GM23338 (cell line): ENCODE measurements at regions not wholly inside any gene's neighbourhood (a gene's known extent, or its start where the extent isn't known, plus 50 kb on each side); places are given as distances from the start of the nearest gene placed in this dataset.

Experiments used
- ATAC-seq: fragments of 200-7000 bp; cut with Tn5 transposase; 3 replicates; pipeline ENCODE4 v1.9.1; 2020
- DNase-seq: peaks from one replicate; pipeline ENCODE4 v3.0.0-alpha.2; 2015; ENCODE audit warnings: low spot score
- H2AFZ ChIP-seq: fragments of 200-600 bp; sonication (generic); 2 replicates; pipeline ENCODE4 v1.8.0; 2016; ENCODE audit warnings: antibody characterized with exemption, mild to moderate bottlenecking, moderate library complexity
- H3F3A ChIP-seq: fragments of 200-600 bp; sonication (generic); replicated peaks from 2 replicates; pipeline ENCODE4 v1.8.0; 2017; ENCODE audit warnings: antibody characterized with exemption, mixed run types, low read depth
- H3K27ac ChIP-seq: fragments of 200-600 bp; sonication (generic); 2 replicates; pipeline ENCODE4 v1.6.1; 2016; ENCODE audit warnings: low read depth
- H3K27me3 ChIP-seq: fragments of 200-600 bp; sonication (generic); 2 replicates; pipeline ENCODE4 v1.8.0; 2016; ENCODE audit warnings: mild to moderate bottlenecking, mixed run types, moderate library complexity; ENCODE audit not compliant: insufficient read depth
- H3K36me3 ChIP-seq: fragments of 200-600 bp; sonication (generic); 2 replicates; pipeline ENCODE4 v1.8.0; 2016; ENCODE audit warnings: mild to moderate bottlenecking; ENCODE audit not compliant: insufficient read depth
- H3K4me1 ChIP-seq: fragments of 200-600 bp; sonication (generic); 2 replicates; pipeline ENCODE4 v1.8.0; 2016; ENCODE audit warnings: mild to moderate bottlenecking, moderate library complexity; ENCODE audit not compliant: insufficient read depth
- H3K4me2 ChIP-seq: fragments of 200-600 bp; sonication (generic); 2 replicates; pipeline ENCODE4 v1.7.1; 2017; ENCODE audit warnings: mixed run types
- H3K4me3 ChIP-seq: fragments of 200-600 bp; sonication (generic); 2 replicates; pipeline ENCODE4 v1.6.1; 2016; ENCODE audit warnings: mixed run types
- H3K79me2 ChIP-seq: fragments of 200-600 bp; sonication (generic); replicated peaks from 2 replicates; pipeline ENCODE4 v1.8.0; 2017; ENCODE audit warnings: mild to moderate bottlenecking; ENCODE audit not compliant: insufficient read depth
- H3K9me2 ChIP-seq: fragments of 200-600 bp; sonication (generic); 2 replicates; pipeline ENCODE4 v1.8.0; 2017; ENCODE audit not compliant: insufficient read depth
- H4K20me1 ChIP-seq: fragments of 200-600 bp; sonication (generic); replicated peaks from 2 replicates; pipeline ENCODE4 v1.8.0; 2017; ENCODE audit warnings: mild to moderate bottlenecking; ENCODE audit not compliant: insufficient read depth
- H3K27ac Mint-ChIP-seq: 2 replicates; pipeline ENCODE4 v1.8.0; 2020; ENCODE audit warnings: inconsistent platforms, mild to moderate bottlenecking, moderate library complexity, mixed read lengths
- H3K27me3 Mint-ChIP-seq: 3 replicates; pipeline ENCODE4 v1.8.0; 2022; ENCODE audit warnings: low read depth, mild to moderate bottlenecking, moderate library complexity, mixed read lengths, inconsistent platforms; ENCODE audit not compliant: insufficient read depth, poor library complexity
- H3K36me3 Mint-ChIP-seq: 3 replicates; pipeline ENCODE4 v1.8.0; 2021; ENCODE audit warnings: low read depth, mild to moderate bottlenecking, inconsistent platforms, moderate library complexity, mixed read lengths
- H3K4me1 Mint-ChIP-seq: 3 replicates; pipeline ENCODE4 v1.8.0; 2020; ENCODE audit warnings: mild to moderate bottlenecking, inconsistent platforms, mixed read lengths
- H3K4me3 Mint-ChIP-seq: 3 replicates; pipeline ENCODE4 v1.8.0; 2021; ENCODE audit warnings: moderate library complexity, mild to moderate bottlenecking, inconsistent platforms, mixed read lengths
- H3K9me3 Mint-ChIP-seq: 3 replicates; pipeline ENCODE4 v1.8.0; 2020; ENCODE audit warnings: moderate library complexity, mild to moderate bottlenecking, inconsistent platforms, mixed read lengths
- CREB1 ChIP-seq: fragments of 250-450 bp; sonication (Bioruptor Pico); IDR thresholded peaks from 2 replicates; pipeline ENCODE4 v1.5.0; 2020; ENCODE audit warnings: low read depth, mild to moderate bottlenecking, moderate library complexity
- EZH2 ChIP-seq: fragments of 200-600 bp; sonication (generic); IDR thresholded peaks from one replicate; pipeline ENCODE4 v1.8.0; 2017; ENCODE audit warnings: antibody characterized with exemption, mild to moderate bottlenecking, low read depth; ENCODE audit not compliant: unreplicated experiment
- JUNB ChIP-seq: IDR thresholded peaks from one replicate; pipeline ENCODE4 v1.6.1; 2016; ENCODE audit warnings: antibody characterized with exemption; ENCODE audit not compliant: unreplicated experiment
- NANOG ChIP-seq: IDR thresholded peaks from 2 replicates; pipeline ENCODE4 v1.6.1; 2016; ENCODE audit warnings: antibody characterized with exemption, borderline replicate concordance
- STAT1 ChIP-seq: IDR thresholded peaks from one replicate; pipeline ENCODE4 v1.6.1; 2016; ENCODE audit warnings: antibody characterized with exemption; ENCODE audit not compliant: unreplicated experiment
- ZNF114 ChIP-seq: fragments of 250-450 bp; sonication (Bioruptor Pico); IDR thresholded peaks from 2 replicates; pipeline ENCODE4 v1.5.0; 2020; ENCODE audit warnings: mild to moderate bottlenecking, moderate library complexity
- ZNF331 ChIP-seq: fragments of 250-450 bp; sonication (Bioruptor Pico); IDR thresholded peaks from 2 replicates; pipeline ENCODE4 v1.5.0; 2020; ENCODE audit warnings: low read depth, mild to moderate bottlenecking, moderate library complexity
- TF ChIP-seq, protein P1 (sequence below), 2 experiments: fragments of 200-600 bp in 1 of 2; sonication (generic) in 1 of 2; conservative IDR thresholded peaks; 2 replicates each; pipeline versions ENCODE4 v1.5.1 to v1.6.1; 2016 to 2017; ENCODE audit warnings: antibody characterized with exemption in 2 of 2, low read depth in 2 of 2, mild to moderate bottlenecking in 2 of 2, moderate library complexity in 1 of 2
- TF ChIP-seq, protein P2 (sequence below): IDR thresholded peaks from 2 replicates; pipeline ENCODE4 v1.6.1; 2016; ENCODE audit warnings: antibody characterized with exemption
- TF ChIP-seq, protein P3 (sequence below): fragments of 250-450 bp; sonication (Bioruptor Pico); IDR thresholded peaks from 2 replicates; pipeline ENCODE4 v1.5.0; 2020; ENCODE audit warnings: mild to moderate bottlenecking, moderate library complexity

DNA sequence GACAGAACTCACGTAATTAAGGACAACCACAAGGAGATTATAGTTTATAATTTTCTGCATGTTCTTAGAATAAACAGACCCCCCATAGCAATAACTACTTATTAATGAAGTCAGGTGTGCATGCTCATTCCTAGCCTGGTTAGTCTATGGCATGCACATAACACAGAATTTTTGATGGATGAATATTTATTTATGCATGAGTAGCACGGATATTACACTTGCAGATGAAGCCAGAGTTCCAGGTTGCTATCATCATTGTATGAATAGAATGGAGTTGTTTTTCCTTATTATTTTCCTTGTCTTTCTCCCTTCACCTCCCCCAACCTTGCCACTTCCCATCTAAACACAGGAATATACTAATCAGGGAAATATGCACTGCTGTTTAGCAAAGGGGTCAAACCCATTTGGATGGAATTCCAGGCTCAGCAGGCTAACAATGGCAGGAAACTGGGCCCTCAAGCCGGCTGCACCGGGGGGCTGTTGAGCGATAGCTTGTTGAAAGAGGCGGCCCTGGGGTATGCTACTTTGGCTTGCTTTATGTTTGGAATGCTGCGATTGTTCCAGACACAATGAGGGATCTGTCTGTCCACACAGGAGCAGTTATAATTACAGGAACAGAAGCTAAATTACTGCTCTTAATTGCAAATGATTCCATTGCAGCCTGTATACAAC is 112.6 kb downstream of the TMEM170B start (continued):
- no peak for TF ChIP-seq ZNF114 (CRISPR knock-in tag)
- TF ChIP-seq NANOG, result peak; percentile 98

DNA sequence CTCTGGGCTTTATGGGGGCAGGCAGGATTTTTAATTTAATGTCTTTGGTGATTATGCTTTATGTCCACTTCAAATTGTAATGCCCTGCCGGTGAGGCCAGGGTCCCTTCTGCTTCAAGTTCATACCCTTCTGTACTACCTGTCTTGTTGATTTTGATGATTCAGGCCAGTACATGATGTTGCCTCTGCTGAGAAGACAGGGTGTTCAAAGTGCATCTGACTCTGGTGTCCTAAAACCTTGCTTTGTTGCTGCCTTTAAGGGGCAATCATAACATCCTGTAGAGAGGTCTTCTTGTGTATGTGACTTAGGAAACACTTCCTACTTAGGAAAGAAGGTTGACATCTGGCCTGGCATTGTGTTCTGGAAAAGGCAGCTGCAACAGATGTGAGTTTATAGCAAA is 113.2 kb downstream of the TMEM170B start:
- Histone ChIP-seq H3K4me2 (peak overlapping the region; percentile 33; the same call in 1 of the 2 replicates), H3K36me3 (peaks cover 7% of the 10 kb centered on the region; the same call in 1 of the 2 replicates), H3K27me3 (no peaks in the 10 kb centered on the region), H3K4me3 (no peak overlapping the region), H3K79me2 (no peaks in the 10 kb centered on the region), H2AFZ (no peak overlapping the region), H3K4me1 (peaks cover 30% of the 10 kb centered on the region), H4K20me1 (no peaks in the 10 kb centered on the region), H3K9me2 (0 out of 2 replicates have a peak, but pooled peaks cover under 1% of the 10 kb centered on the region), H3K27ac (peak overlapping the region; percentile 95), H3F3A (no peaks in the 10 kb centered on the region)
- TF ChIP-seq EZH2, result no peak
- TF ChIP-seq, protein P1, sequence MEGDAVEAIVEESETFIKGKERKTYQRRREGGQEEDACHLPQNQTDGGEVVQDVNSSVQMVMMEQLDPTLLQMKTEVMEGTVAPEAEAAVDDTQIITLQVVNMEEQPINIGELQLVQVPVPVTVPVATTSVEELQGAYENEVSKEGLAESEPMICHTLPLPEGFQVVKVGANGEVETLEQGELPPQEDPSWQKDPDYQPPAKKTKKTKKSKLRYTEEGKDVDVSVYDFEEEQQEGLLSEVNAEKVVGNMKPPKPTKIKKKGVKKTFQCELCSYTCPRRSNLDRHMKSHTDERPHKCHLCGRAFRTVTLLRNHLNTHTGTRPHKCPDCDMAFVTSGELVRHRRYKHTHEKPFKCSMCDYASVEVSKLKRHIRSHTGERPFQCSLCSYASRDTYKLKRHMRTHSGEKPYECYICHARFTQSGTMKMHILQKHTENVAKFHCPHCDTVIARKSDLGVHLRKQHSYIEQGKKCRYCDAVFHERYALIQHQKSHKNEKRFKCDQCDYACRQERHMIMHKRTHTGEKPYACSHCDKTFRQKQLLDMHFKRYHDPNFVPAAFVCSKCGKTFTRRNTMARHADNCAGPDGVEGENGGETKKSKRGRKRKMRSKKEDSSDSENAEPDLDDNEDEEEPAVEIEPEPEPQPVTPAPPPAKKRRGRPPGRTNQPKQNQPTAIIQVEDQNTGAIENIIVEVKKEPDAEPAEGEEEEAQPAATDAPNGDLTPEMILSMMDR (conservative IDR thresholded peaks at IDR 0.05; ENCODE audit: low read depth in 2 of 2), result no peak
- TF ChIP-seq CREB1, result no peak
- TF ChIP-seq ZNF114 (CRISPR knock-in tag), result no peak
- no peak for TF ChIP-seq JUNB
- no peak for TF ChIP-seq ZNF331 (CRISPR knock-in tag)
- Mint-ChIP-seq H3K27me3 (peaks cover 17% of the 10 kb centered on the region), H3K4me3 (no peak overlapping the region), H3K4me1 (peaks cover 60% of the 10 kb centered on the region), H3K9me3 (peaks cover 29% of the 10 kb centered on the region), H3K36me3 (peaks cover 35% of the 10 kb centered on the region), H3K27ac (peak overlapping the region; percentile 96)
- ATAC-seq, result no peak
- peak; percentile 5 for DNase-seq

DNA sequence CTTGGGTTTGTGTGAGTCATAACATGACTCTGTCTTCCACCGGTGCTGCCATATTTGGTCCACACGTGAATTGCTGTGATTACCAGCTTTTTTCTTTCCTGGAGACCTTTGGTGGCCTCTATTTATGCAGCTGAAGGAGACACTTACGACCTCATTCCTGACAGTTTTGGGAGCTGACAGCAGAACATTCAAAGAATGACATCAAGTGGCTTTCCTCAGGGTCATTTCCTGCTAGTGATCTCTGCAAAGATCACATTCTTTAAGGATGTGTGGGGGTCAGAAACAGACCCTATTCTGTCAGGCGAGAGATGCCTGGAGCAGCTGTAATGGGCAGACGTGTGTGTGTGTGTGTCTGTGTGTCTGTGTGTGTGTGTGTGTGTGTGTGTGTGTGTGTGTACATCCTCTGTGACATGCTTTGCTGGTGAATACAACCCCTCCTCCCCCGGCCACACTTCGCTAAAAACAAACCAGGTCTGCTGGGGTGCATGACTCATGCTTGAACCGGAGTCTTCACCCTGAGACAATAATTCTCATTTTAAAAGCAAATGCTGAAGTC is 115.6 kb downstream of the TMEM170B start:
- peaks cover 60% of the 10 kb centered on the region for H3K4me1 Mint-ChIP-seq
- Histone ChIP-seq H3K27ac (no peak overlapping the region), H3K27me3 (no peaks in the 10 kb centered on the region)

More for the DNA sequence above, 115.6 kb downstream of the TMEM170B start:
- Histone ChIP-seq H2AFZ (no peak overlapping the region), H3K4me1 (peaks cover 37% of the 10 kb centered on the region), H3K79me2 (no peaks in the 10 kb centered on the region), H3K36me3 (peaks cover 3% of the 10 kb centered on the region; the same call in 1 of the 2 replicates), H3K4me2 (no peak overlapping the region), H3F3A (no peaks in the 10 kb centered on the region), H3K4me3 (no peak overlapping the region), H3K9me2 (no peaks in the 10 kb centered on the region), H4K20me1 (no peaks in the 10 kb centered on the region)
- no peak for ATAC-seq
- H3K27ac Mint-ChIP-seq, result no peak overlapping the region
- peaks cover 20% of the 10 kb centered on the region for H3K27me3 Mint-ChIP-seq
- no peak for TF ChIP-seq STAT1
- TF ChIP-seq, protein P2, sequence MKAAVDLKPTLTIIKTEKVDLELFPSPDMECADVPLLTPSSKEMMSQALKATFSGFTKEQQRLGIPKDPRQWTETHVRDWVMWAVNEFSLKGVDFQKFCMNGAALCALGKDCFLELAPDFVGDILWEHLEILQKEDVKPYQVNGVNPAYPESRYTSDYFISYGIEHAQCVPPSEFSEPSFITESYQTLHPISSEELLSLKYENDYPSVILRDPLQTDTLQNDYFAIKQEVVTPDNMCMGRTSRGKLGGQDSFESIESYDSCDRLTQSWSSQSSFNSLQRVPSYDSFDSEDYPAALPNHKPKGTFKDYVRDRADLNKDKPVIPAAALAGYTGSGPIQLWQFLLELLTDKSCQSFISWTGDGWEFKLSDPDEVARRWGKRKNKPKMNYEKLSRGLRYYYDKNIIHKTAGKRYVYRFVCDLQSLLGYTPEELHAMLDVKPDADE, result no peak
- TF ChIP-seq, protein P3, sequence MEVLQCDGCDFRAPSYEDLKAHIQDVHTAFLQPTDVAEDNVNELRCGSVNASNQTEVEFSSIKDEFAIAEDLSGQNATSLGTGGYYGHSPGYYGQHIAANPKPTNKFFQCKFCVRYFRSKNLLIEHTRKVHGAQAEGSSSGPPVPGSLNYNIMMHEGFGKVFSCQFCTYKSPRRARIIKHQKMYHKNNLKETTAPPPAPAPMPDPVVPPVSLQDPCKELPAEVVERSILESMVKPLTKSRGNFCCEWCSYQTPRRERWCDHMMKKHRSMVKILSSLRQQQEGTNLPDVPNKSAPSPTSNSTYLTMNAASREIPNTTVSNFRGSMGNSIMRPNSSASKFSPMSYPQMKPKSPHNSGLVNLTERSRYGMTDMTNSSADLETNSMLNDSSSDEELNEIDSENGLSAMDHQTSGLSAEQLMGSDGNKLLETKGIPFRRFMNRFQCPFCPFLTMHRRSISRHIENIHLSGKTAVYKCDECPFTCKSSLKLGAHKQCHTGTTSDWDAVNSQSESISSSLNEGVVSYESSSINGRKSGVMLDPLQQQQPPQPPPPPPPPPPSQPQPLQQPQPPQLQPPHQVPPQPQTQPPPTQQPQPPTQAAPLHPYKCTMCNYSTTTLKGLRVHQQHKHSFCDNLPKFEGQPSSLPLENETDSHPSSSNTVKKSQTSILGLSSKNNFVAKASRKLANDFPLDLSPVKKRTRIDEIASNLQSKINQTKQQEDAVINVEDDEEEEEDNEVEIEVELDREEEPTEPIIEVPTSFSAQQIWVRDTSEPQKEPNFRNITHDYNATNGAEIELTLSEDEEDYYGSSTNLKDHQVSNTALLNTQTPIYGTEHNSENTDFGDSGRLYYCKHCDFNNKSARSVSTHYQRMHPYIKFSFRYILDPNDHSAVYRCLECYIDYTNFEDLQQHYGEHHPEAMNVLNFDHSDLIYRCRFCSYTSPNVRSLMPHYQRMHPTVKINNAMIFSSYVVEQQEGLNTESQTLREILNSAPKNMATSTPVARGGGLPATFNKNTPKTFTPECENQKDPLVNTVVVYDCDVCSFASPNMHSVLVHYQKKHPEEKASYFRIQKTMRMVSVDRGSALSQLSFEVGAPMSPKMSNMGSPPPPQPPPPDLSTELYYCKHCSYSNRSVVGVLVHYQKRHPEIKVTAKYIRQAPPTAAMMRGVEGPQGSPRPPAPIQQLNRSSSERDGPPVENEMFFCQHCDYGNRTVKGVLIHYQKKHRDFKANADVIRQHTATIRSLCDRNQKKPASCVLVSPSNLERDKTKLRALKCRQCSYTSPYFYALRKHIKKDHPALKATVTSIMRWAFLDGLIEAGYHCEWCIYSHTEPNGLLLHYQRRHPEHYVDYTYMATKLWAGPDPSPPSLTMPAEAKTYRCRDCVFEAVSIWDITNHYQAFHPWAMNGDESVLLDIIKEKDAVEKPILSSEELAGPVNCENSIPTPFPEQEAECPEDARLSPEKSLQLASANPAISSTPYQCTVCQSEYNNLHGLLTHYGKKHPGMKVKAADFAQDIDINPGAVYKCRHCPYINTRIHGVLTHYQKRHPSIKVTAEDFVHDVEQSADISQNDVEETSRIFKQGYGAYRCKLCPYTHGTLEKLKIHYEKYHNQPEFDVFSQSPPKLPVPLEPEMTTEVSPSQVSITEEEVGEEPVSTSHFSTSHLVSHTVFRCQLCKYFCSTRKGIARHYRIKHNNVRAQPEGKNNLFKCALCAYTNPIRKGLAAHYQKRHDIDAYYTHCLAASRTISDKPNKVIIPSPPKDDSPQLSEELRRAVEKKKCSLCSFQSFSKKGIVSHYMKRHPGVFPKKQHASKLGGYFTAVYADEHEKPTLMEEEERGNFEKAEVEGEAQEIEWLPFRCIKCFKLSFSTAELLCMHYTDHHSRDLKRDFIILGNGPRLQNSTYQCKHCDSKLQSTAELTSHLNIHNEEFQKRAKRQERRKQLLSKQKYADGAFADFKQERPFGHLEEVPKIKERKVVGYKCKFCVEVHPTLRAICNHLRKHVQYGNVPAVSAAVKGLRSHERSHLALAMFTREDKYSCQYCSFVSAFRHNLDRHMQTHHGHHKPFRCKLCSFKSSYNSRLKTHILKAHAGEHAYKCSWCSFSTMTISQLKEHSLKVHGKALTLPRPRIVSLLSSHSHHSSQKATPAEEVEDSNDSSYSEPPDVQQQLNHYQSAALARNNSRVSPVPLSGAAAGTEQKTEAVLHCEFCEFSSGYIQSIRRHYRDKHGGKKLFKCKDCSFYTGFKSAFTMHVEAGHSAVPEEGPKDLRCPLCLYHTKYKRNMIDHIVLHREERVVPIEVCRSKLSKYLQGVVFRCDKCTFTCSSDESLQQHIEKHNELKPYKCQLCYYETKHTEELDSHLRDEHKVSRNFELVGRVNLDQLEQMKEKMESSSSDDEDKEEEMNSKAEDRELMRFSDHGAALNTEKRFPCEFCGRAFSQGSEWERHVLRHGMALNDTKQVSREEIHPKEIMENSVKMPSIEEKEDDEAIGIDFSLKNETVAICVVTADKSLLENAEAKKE (CRISPR knock-in tag), result no peak
- no peak overlapping the region for H3K4me3 Mint-ChIP-seq
- peaks cover 21% of the 10 kb centered on the region for H3K36me3 Mint-ChIP-seq
- peaks cover 16% of the 10 kb centered on the region for H3K9me3 Mint-ChIP-seq
- peak; percentile 8 for DNase-seq
